Spinal cord (tissue), 9 donors: ENCODE measurements at regions not wholly inside any gene's neighbourhood (a gene's known extent, or its start where the extent isn't known, plus 50 kb on each side); places are given as distances from the start of the nearest gene placed in this dataset.

ENCODE experiments used
- DNase-seq, 6 donors: peaks; one replicate each; pipeline versions ENCODE4 v3.0.0 to v3.0.0-alpha.2; 2013 to 2015; ENCODE audit warnings: low spot score in 6 of 6, low read depth in 4 of 6
- H3K27ac ChIP-seq: one replicate; pipeline ENCODE4 v1.5.1; 2013; ENCODE audit warnings: low read depth, low read length, control low read depth
- H3K27me3 ChIP-seq: one replicate; pipeline ENCODE4 v1.6.1; 2013; ENCODE audit warnings: low read length; ENCODE audit not compliant: control insufficient read depth, insufficient read depth
- H3K36me3 ChIP-seq: one replicate; pipeline ENCODE4 v1.6.1; 2013; ENCODE audit warnings: low read length; ENCODE audit not compliant: control insufficient read depth, insufficient read depth
- H3K4me1 ChIP-seq: one replicate; pipeline ENCODE4 v1.6.1; 2013; ENCODE audit warnings: low read length; ENCODE audit not compliant: control insufficient read depth, insufficient read depth
- H3K4me3 ChIP-seq: one replicate; pipeline ENCODE4 v1.5.1; 2013; ENCODE audit warnings: low read depth, low read length, control low read depth
- H3K9me3 ChIP-seq: one replicate; pipeline ENCODE4 v1.6.1; 2013; ENCODE audit warnings: low read length; ENCODE audit not compliant: control insufficient read depth, insufficient read depth
- WGBS: methylation state at CpG from one replicate; pipeline ENCODE4 v1.1.5; 2013; ENCODE audit warnings: missing lambda C conversion rate; ENCODE audit not compliant: insufficient coverage; 5-methylcytosine and 5-hydroxymethylcytosine counted together
- donor health status: healthy.

DNA sequence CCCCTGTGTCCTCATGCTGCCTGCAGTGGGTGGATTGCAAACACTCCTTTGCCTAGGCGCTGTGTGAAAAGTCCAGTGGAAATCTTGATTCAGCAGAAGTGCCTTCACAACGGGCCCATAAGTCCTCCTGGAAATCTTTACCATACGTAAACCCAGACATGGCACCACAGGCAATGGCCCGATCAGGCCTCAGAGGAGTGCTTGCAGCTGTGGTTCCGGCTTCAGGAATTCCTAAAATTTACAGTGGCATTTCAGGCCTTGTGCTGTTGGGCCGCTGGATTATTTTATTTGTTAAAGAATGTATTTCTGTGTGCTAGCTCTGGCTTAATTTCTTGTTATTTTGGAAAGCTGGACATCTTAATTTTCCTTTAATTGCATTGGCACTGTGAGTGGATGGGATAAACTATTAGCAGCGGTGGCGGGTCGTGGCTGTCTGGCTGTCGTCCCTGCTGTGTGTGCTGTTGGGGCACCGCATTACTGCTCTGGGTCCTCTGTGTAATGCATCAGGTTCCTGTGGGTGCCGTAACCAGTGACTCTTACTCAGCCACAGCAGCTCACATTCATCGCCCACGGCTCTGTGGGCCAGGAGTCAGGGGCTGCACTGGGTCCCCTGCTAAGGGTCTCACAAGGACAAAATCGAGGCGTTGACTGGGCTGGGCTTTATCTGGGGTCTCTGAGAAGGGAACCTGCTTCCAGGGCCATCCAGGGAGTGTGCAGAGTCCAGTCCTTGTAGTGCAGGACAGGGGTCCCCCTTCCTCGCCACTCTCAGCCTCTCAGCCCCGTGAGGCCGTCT is 73.1 kb downstream of the RTP5 start:
- peaks cover 14% of the 10 kb centered on the region for H3K36me3 ChIP-seq
- H3K9me3 ChIP-seq, result no peaks in the 10 kb centered on the region
- H3K4me1 ChIP-seq, result peaks cover 11% of the 10 kb centered on the region
- no peak overlapping the region for H3K4me3 ChIP-seq
- WGBS, result 86% methylated on average over 19 of the region's 19 CpGs
- peak in 1 of 6 donors; percentile 13 for DNase-seq
- H3K27me3 ChIP-seq, result no peaks in the 10 kb centered on the region
- H3K27ac ChIP-seq, result no peak overlapping the region

DNA sequence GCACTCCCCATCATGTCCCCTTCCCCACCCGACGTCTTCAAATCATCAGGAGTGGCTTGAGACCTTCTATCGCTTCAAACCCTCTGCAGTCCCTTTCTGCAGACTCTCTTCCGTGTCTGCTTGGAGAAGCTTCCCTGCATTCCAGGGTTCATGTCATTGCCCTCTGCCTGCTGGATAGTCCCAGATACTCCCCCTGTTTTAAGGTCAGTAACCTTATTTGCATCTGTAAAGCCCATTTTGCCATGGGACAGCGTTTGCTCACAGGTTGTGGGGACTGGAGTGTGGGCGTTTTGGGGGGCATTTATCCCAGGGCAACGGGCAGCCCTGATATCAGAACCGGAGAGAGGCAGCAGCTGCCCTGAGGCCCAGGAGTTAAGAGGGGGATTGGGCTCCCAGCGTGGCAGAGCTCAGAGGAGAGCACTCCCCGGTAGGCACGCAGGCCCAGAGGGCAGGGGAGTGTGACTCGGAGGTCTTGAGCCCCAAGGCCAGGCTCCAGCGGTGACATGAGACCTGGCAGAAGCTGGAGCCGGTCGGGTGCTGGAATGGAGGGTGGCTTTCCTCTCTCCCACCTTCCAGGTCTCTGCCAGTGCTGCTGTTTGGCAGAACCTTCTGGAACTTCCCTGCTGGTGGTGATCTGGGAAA is 73.8 kb downstream of the RTP5 start:
- no peak for DNase-seq
- Histone ChIP-seq H3K9me3 (no peaks in the 10 kb centered on the region), H3K36me3 (peaks cover 14% of the 10 kb centered on the region), H3K27ac (no peak overlapping the region), H3K4me3 (no peak overlapping the region), H3K4me1 (peaks cover 11% of the 10 kb centered on the region), H3K27me3 (no peaks in the 10 kb centered on the region)
- 68% methylated on average over 11 of the region's 15 CpGs for WGBS

DNA sequence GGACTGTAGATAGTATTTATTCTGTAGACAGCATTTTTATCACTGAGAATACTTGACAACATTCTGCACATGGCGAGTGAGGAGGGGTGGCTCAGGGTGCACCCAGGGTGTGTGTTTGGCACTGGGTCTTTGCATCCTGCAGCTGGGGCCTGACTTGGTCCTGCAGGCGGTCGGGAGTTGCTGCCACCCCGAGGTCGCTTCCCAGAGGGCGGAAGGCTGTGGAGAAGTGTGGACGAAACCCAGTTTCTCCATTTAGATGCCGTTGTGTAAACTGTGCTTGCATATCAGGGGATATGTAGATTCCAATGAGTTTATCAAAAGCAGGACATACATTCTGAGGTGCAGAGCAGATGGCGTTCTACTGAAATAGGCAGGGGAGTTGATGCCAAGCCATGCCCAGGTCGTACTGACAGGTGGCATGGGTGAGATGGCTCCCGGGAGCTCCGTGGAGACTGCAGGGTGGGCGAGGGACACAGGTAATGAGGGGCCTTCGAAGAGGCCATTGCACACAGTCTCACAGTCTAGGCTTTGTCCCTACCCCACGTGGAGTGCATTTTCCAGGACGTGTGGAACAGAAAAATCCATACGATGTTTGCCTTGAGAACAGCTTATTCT is 74.5 kb downstream of the RTP5 start:
- H3K4me3 ChIP-seq, result no peak overlapping the region
- no peaks in the 10 kb centered on the region for H3K27me3 ChIP-seq
- no peaks in the 10 kb centered on the region for H3K9me3 ChIP-seq
- no peak overlapping the region for H3K27ac ChIP-seq
- H3K36me3 ChIP-seq, result peaks cover 14% of the 10 kb centered on the region
- H3K4me1 ChIP-seq, result peaks cover 11% of the 10 kb centered on the region
- WGBS, result 87% methylated on average over 13 of the region's 17 CpGs
- DNase-seq, result no peak

DNA sequence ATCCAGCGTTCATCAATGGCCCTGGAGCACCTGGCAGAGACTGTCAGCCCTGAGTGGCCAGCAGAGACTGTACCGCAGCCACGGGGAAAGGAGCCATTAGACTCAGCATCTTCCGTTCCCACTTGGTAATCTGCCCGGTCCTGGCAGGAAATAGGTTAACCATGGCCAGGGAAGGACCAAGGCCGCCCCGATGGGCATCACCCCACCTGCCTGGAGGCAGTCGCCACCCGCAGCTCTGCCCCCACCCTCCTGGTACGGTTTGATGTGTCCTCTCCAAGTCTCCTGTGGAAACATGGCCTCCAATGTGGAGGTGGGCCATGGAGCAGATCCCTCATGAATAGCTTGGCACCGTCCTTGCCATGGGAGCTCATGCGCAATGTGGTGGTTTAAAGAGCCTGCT is 75.3 kb downstream of the RTP5 start:
- Histone ChIP-seq H3K27me3 (no peaks in the 10 kb centered on the region), H3K27ac (no peak overlapping the region), H3K9me3 (no peaks in the 10 kb centered on the region), H3K4me3 (no peak overlapping the region), H3K4me1 (peaks cover 11% of the 10 kb centered on the region), H3K36me3 (peaks cover 14% of the 10 kb centered on the region)
- no peak for DNase-seq
- 65% methylated on average over 12 of the region's 12 CpGs for WGBS

DNA sequence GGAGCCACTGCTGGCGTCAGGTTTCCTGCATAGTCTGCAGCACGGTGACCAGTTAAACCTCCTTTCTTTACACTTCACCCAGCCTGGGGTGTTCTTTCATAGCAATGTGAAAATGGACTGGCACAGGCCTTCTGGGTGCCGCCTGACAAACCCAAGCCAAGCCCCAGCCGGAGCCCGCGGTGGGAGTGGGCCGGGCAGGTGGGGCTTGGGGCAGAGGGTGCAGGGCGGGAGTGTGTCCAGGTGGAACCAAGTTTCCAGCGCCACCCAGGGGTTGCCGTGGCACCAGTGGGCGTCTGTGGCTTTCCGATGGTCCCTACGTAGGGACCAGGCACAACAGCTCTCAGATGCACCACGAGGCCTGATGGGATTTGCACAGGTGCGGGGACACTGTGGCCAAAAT is 75.8 kb downstream of the RTP5 start:
- Histone ChIP-seq H3K9me3 (no peaks in the 10 kb centered on the region), H3K27ac (no peak overlapping the region), H3K36me3 (peaks cover 14% of the 10 kb centered on the region), H3K4me3 (no peak overlapping the region), H3K4me1 (peaks cover 12% of the 10 kb centered on the region), H3K27me3 (no peaks in the 10 kb centered on the region)
- WGBS, result 90% methylated on average over 14 of the region's 15 CpGs
- DNase-seq, result no peak

DNA sequence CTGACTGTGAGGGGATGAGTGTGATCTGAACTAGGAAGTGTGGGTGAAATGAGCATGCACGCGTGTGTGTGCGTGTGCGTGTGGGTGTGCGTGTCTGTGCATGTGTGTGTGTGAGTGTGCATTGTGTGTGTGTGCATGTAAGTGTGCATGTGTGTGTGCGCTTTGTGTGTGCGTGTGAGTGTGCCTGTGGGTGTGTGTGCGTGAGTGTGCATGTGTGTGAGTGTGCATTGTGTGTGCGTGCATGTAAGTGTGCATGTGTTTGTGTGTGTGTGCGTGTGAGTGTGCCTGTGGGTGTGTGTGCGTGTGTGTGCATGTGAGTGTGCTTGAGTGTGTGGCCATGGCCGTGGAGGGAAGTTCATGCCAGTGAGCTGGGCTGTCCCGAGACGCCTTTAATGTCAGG is 76.3 kb downstream of the RTP5 start:
- Histone ChIP-seq H3K27ac (no peak overlapping the region), H3K36me3 (peaks cover 14% of the 10 kb centered on the region), H3K27me3 (no peaks in the 10 kb centered on the region), H3K4me3 (no peak overlapping the region), H3K4me1 (peaks cover 17% of the 10 kb centered on the region), H3K9me3 (no peaks in the 10 kb centered on the region)
- no peak for DNase-seq
- 74% methylated on average over 10 of the region's 14 CpGs for WGBS

DNA sequence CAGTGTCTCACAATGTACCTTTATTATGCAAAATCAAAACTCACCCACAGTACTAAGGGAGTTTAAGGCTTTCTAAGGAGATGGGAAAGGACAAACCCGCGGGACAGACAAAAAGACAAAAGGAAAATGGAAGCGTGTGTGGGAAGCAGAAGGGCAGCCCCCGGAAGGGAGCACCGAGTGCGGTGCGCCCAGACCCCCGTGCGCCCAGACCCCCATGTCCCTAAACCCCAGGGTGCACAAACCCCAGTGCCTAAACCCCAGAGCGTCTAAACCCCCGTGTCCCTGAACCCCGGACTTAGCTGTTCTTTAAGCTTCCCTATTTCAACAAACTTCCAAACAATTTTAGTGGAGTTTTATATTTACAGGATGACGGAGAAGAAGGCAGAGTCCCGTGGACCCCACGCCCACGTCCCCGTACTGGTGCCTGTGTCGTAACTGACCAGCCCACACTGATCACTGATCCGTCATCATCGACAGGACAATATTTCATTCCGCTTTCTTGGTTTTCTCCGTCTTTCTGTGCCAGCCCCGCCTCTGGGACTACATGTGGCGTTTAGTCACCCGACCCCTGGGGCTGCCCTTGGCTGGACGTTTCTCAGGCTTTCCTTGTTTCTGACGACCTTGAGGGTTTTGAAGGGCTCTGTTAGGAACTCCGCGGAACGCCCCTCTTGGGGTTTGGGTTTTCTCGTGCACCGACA is 76.9 kb downstream of the RTP5 start:
- Histone ChIP-seq H3K4me3 (no peak overlapping the region), H3K4me1 (peaks cover 21% of the 10 kb centered on the region), H3K27me3 (no peaks in the 10 kb centered on the region), H3K27ac (no peak overlapping the region), H3K9me3 (no peaks in the 10 kb centered on the region), H3K36me3 (peaks cover 14% of the 10 kb centered on the region)
- DNase-seq, result no peak
- WGBS, result 84% methylated on average over 24 of the region's 32 CpGs

DNA sequence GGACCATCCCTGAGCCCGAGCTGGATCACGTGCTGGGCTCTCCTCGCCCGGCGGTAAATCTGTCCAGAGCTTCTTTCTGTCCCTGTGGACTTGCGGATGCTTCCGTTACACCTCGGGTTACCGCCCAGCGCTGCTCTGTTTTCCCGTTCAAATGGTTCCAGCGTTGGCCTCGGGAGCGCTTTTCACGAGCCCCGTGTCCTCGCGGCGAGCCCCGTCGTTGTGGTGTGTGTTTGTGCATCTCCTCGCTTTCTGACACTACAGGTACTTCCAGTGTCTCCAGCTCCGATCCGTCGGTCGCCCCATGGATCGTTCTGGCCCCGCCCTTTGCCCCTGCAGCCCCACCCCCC is 77.4 kb downstream of the RTP5 start:
- Histone ChIP-seq H3K4me3 (no peak overlapping the region), H3K27me3 (no peaks in the 10 kb centered on the region), H3K4me1 (peaks cover 17% of the 10 kb centered on the region), H3K9me3 (no peaks in the 10 kb centered on the region), H3K36me3 (peaks cover 16% of the 10 kb centered on the region), H3K27ac (no peak overlapping the region)
- no peak for DNase-seq
- WGBS, result 72% methylated on average over 28 of the region's 28 CpGs

DNA sequence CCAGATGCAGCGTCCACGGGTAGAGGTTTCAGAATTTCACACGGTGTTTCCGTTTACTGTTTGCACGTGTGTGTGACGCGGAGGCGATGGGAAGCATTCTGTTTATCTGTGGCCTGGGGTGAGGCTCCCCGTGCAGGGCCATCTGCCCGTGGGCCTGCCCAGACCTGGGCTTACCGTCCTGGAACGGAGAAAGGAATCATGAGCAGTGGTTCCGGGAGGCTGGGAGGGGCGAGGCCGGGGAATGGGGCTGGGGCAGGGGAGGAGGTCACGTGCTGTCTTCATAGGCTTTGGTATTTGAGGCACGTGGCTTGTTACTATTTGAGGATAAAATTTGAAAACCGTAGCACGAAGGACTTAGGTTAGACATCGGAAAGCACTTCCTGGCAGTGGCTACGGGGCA is 77.9 kb downstream of the RTP5 start:
- no peak for DNase-seq
- WGBS, result 92% methylated on average over 21 of the region's 21 CpGs
- H3K4me1 ChIP-seq, result peaks cover 17% of the 10 kb centered on the region
- H3K27ac ChIP-seq, result no peak overlapping the region
- H3K27me3 ChIP-seq, result no peaks in the 10 kb centered on the region
- H3K36me3 ChIP-seq, result peaks cover 16% of the 10 kb centered on the region
- H3K9me3 ChIP-seq, result no peaks in the 10 kb centered on the region
- H3K4me3 ChIP-seq, result no peak overlapping the region
